Parathyroid adenoma (tissue), 2 donors: ENCODE measurements at regions not wholly inside any gene's neighbourhood (a gene's known extent, or its start where the extent isn't known, plus 50 kb on each side); places are given as distances from the start of the nearest gene placed in this dataset.

Experiments
- H2AFZ ChIP-seq: fragments of 300-600 bp; sonication (generic); one replicate; pipeline ENCODE4 v1.7.0; 2017; ENCODE audit warnings: antibody characterized with exemption, mild to moderate bottlenecking
- H3K27ac ChIP-seq: fragments of 300-600 bp; sonication (generic); one replicate; pipeline ENCODE4 v1.7.0; 2017
- H3K27me3 ChIP-seq: fragments of 300-600 bp; sonication (generic); one replicate; pipeline ENCODE4 v1.7.0; 2017; ENCODE audit warnings: low read length; ENCODE audit not compliant: control insufficient read depth, insufficient read depth
- H3K36me3 ChIP-seq: fragments of 300-600 bp; sonication (generic); one replicate; pipeline ENCODE4 v1.7.0; 2017; ENCODE audit warnings: low read length; ENCODE audit not compliant: control insufficient read depth, insufficient read depth
- H3K4me1 ChIP-seq: fragments of 300-600 bp; sonication (generic); one replicate; pipeline ENCODE4 v1.7.0; 2017; ENCODE audit warnings: control low read depth
- H3K4me2 ChIP-seq: fragments of 300-600 bp; sonication (generic); one replicate; pipeline ENCODE4 v1.7.0; 2017; ENCODE audit warnings: low read length
- H3K4me3 ChIP-seq: fragments of 300-600 bp; sonication (generic); one replicate; pipeline ENCODE4 v1.7.0; 2017; ENCODE audit warnings: low read depth, low read length
- H3K79me2 ChIP-seq: fragments of 300-600 bp; sonication (generic); one replicate; pipeline ENCODE4 v1.7.0; 2017; ENCODE audit warnings: control low read depth
- H3K9ac ChIP-seq: fragments of 300-600 bp; sonication (generic); one replicate; pipeline ENCODE4 v1.7.0; 2017; ENCODE audit warnings: mild to moderate bottlenecking
- H3K9me3 ChIP-seq: fragments of 300-600 bp; sonication (generic); one replicate; pipeline ENCODE4 v1.7.0; 2017; ENCODE audit warnings: low read length; ENCODE audit not compliant: control insufficient read depth
- CTCF ChIP-seq: fragments of 300-600 bp; sonication (generic); IDR thresholded peaks from one replicate; pipeline ENCODE4 v1.7.0; 2017; ENCODE audit warnings: antibody characterized with exemption, mild to moderate bottlenecking
- donor health status: primary hyperparathyroidism.

GRCh38 chr5:31124651-31125305, 68.7 kb upstream of the CDH6 start:
- Histone ChIP-seq H3K4me3 (no peak overlapping the region), H3K27ac (no peak overlapping the region), H3K36me3 (no peaks in the 10 kb centered on the region)

GRCh38 chr5:31124026-31124425, 69.5 kb upstream of the CDH6 start:
- no peak overlapping the region for H2AFZ ChIP-seq
- no peaks in the 10 kb centered on the region for H3K79me2 ChIP-seq
- H3K36me3 ChIP-seq = no peaks in the 10 kb centered on the region
- TF ChIP-seq CTCF = no peak
- H3K4me1 ChIP-seq = no peaks in the 10 kb centered on the region
- H3K9ac ChIP-seq = no peak overlapping the region
- no peak overlapping the region for H3K4me2 ChIP-seq
- H3K4me3 ChIP-seq = no peak overlapping the region
- no peaks in the 10 kb centered on the region for H3K9me3 ChIP-seq
- H3K27me3 ChIP-seq = no peaks in the 10 kb centered on the region
- no peak overlapping the region for H3K27ac ChIP-seq

More at GRCh38 chr5:31124651-31125305, 68.7 kb upstream of the CDH6 start:
- H3K27me3 ChIP-seq = no peaks in the 10 kb centered on the region
- no peak overlapping the region for H3K9ac ChIP-seq
- no peak overlapping the region for H2AFZ ChIP-seq
- H3K4me1 ChIP-seq = no peaks in the 10 kb centered on the region
- no peaks in the 10 kb centered on the region for H3K79me2 ChIP-seq
- H3K4me2 ChIP-seq = no peak overlapping the region
- no peaks in the 10 kb centered on the region for H3K9me3 ChIP-seq
- no peak for TF ChIP-seq CTCF

GRCh38 chr5:31122998-31123951, 70.2 kb upstream of the CDH6 start:
- no peak for TF ChIP-seq CTCF

DNA sequence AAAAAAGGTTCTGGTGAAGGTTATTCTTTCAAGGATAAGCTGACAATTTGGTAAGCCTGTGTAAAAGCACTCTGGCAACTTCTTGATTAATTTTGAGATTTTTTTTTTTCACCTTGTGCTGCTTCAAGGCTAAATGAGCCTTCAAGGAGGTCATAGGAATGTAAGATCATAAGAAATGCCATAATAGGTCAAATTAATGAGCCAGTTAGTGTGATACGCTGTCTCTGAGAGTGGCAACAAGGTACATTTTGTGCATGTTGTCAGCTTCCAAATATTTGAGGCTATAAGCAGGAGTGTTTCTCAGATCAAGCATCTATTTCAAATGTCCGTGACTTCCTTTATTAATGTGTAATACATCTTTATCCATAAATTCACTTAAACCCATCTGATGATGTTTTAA, 72.3 kb upstream of the CDH6 start:
- H3K79me2 ChIP-seq = no peaks in the 10 kb centered on the region
- H3K4me2 ChIP-seq = no peak overlapping the region
- no peaks in the 10 kb centered on the region for H3K4me1 ChIP-seq
- H2AFZ ChIP-seq = no peak overlapping the region
- H3K27me3 ChIP-seq = no peaks in the 10 kb centered on the region
- no peak overlapping the region for H3K9ac ChIP-seq
- H3K4me3 ChIP-seq = no peak overlapping the region
- no peaks in the 10 kb centered on the region for H3K36me3 ChIP-seq
- no peaks in the 10 kb centered on the region for H3K9me3 ChIP-seq
- TF ChIP-seq CTCF = no peak
- H3K27ac ChIP-seq = no peak overlapping the region

More at GRCh38 chr5:31122998-31123951, 70.2 kb upstream of the CDH6 start:
- no peaks in the 10 kb centered on the region for H3K9me3 ChIP-seq
- H3K9ac ChIP-seq = no peak overlapping the region
- H3K79me2 ChIP-seq = no peaks in the 10 kb centered on the region
- H3K4me2 ChIP-seq = no peak overlapping the region
- no peak overlapping the region for H2AFZ ChIP-seq
- no peaks in the 10 kb centered on the region for H3K4me1 ChIP-seq
- H3K27ac ChIP-seq = no peak overlapping the region
- H3K4me3 ChIP-seq = no peak overlapping the region
- no peaks in the 10 kb centered on the region for H3K36me3 ChIP-seq
- H3K27me3 ChIP-seq = no peaks in the 10 kb centered on the region
